ENCODE measurements at regions not wholly inside any gene's neighbourhood (a gene's known extent, or its start where the extent isn't known, plus 50 kb on each side); places are given as distances from the start of the nearest gene placed in this dataset.

- intact Hi-C loops (cut with DNase I), result no loop called here
- H3K9me3 ChIP-seq, result no peaks in the 10 kb centered on the region
- H3K27ac ChIP-seq, result no peak overlapping the region
- 84 to 87% methylated on average over 17 of the region's 17 CpGs for WGBS, 2 donors
- no peaks in the 10 kb centered on the region for H3K36me3 ChIP-seq
- H3K4me1 ChIP-seq, result no peaks in the 10 kb centered on the region
- no peaks in the 10 kb centered on the region for H3K27me3 ChIP-seq
- H3K4me3 ChIP-seq (replicated peaks in 1 of 3), result no peak overlapping the region
- TF ChIP-seq CTCF (IDR thresholded peaks at IDR 0.05), result no peak
- no peak for TF ChIP-seq POLR2A (IDR thresholded peaks at IDR 0.05)
- no peak for DNase-seq
These were observed 185.5 kb downstream of the CTTN start for GRCh38 chr11:70583781-70584218.

- H3K36me3 ChIP-seq, result no peaks in the 10 kb centered on the region
- H3K4me1 ChIP-seq, result no peaks in the 10 kb centered on the region
- H3K27ac ChIP-seq, result no peak overlapping the region
- no peak overlapping the region for H3K4me3 ChIP-seq (replicated peaks in 1 of 3)
- intact Hi-C loops (cut with DNase I), result no loop called here
- no peak for DNase-seq
- no peak for TF ChIP-seq POLR2A (IDR thresholded peaks at IDR 0.05)
- no peak for TF ChIP-seq CTCF (IDR thresholded peaks at IDR 0.05)
- H3K27me3 ChIP-seq, result no peaks in the 10 kb centered on the region
- no peaks in the 10 kb centered on the region for H3K9me3 ChIP-seq
- WGBS, 2 donors, result 73 to 85% methylated on average over 8 of the region's 15 CpGs
These were observed 186.3 kb downstream of the CTTN start for GRCh38 chr11:70584498-70585235.

GRCh38 chr11:70585236-70585545, 186.9 kb downstream of the CTTN start:
- Histone ChIP-seq H3K4me3 (replicated peaks in 1 of 3) (no peak overlapping the region), H3K27ac (no peak overlapping the region), H3K27me3 (no peaks in the 10 kb centered on the region), H3K4me1 (no peaks in the 10 kb centered on the region), H3K9me3 (no peaks in the 10 kb centered on the region), H3K36me3 (no peaks in the 10 kb centered on the region)
- WGBS, 2 donors, result 78 to 80% methylated on average over 1 of the region's 1 CpG
- intact Hi-C loops (cut with DNase I), result no loop called here
- DNase-seq, result no peak
- TF ChIP-seq POLR2A (IDR thresholded peaks at IDR 0.05) (no peak), CTCF (IDR thresholded peaks at IDR 0.05) (no peak)

DNA sequence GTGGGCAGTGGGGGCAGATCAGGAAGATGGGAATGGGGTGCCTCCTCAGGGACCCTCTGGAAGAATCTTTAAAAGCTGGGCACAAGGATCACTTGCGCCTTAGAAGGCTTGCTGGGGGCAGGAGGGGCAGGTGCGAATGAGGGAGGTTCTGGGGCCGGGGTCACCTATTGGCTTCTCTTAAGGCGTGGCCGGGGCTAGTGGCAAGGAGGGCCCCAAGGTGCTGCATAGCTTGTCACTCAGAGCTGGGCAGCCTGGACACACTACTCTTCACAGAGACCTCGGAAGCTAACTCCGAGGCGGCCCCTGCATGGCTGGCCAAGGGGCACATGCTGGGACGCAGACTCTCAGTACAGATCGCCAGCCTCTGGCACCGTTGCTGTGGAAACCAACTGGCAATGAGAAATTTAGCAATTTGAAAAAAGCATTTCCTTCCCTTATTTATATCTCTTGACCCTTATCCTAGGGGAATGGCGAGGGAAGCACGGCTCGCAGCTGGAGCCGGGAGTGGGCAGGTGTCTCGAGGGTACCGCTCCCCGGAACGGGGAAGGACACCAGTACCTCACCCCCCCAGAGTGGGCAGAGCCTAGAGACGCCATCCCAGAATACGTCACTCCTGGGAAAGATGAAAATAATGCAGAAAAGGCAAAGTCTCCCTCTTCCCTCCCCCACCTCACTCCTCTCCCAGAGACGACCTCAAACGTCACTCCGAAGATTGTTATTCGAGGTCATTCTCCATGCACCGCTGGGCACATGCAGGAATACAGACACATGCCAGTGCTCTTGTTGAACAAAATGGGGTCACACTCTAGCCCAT, 188.1 kb downstream of the CTTN start:
- H3K27me3 ChIP-seq, result no peaks in the 10 kb centered on the region
- 84 to 88% methylated on average over 21 to 26 of the region's 26 CpGs for WGBS, 2 donors
- no peak for DNase-seq
- no peaks in the 10 kb centered on the region for H3K36me3 ChIP-seq
- no peak overlapping the region for H3K27ac ChIP-seq
- H3K4me1 ChIP-seq, result no peaks in the 10 kb centered on the region
- TF ChIP-seq POLR2A (IDR thresholded peaks at IDR 0.05), result no peak
- TF ChIP-seq CTCF (IDR thresholded peaks at IDR 0.05), result no peak
- intact Hi-C loops (cut with DNase I), result no loop called here
- no peak overlapping the region for H3K4me3 ChIP-seq (replicated peaks in 1 of 3)
- H3K9me3 ChIP-seq, result no peaks in the 10 kb centered on the region

GRCh38 chr11:70587075-70587389, 188.7 kb downstream of the CTTN start:
- DNase-seq, result no peak
- Histone ChIP-seq H3K4me3 (replicated peaks in 1 of 3) (no peak overlapping the region), H3K27me3 (no peaks in the 10 kb centered on the region), H3K4me1 (no peaks in the 10 kb centered on the region), H3K36me3 (no peaks in the 10 kb centered on the region), H3K9me3 (no peaks in the 10 kb centered on the region), H3K27ac (no peak overlapping the region)
- 91 to 94% methylated on average over 9 of the region's 9 CpGs for WGBS, 2 donors
- TF ChIP-seq POLR2A (IDR thresholded peaks at IDR 0.05), result no peak
- intact Hi-C loops (cut with DNase I), result no loop called here

Data from thyroid gland (tissue), 4 donors.